ENCODE measurements at regions not wholly inside any gene's neighbourhood (a gene's known extent, or its start where the extent isn't known, plus 50 kb on each side); places are given as distances from the start of the nearest gene placed in this dataset.
"Not testable (repeated sequence)": the region's sequence is repeated elsewhere in the genome, so short reads cannot be mapped to it uniquely, and the experiment has no call there.

DNA sequence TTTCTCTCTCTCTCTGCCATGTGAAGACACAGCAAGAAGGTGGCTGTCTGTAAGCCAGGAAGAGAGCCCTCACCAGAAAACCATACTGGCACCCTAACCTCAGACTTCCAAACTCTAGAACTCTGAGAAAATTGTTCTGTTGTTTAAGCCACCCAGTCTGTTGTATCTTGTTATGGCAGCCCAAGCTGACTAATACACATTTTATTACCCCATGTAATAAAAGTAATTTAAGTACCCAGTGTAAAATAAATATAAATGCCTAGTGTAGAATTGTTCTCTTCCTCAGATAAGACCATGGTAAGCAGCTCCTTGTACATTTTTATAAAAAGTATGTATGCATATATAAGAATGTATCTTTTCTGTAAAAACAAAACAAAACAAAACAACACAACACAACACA lies 119.7 kb downstream of the DTL start:
- DNase-seq (ENCODE audit: extremely low read depth in 1 of 11, low read depth in 9 of 11, low spot score in 4 of 11), result no peak

DNA sequence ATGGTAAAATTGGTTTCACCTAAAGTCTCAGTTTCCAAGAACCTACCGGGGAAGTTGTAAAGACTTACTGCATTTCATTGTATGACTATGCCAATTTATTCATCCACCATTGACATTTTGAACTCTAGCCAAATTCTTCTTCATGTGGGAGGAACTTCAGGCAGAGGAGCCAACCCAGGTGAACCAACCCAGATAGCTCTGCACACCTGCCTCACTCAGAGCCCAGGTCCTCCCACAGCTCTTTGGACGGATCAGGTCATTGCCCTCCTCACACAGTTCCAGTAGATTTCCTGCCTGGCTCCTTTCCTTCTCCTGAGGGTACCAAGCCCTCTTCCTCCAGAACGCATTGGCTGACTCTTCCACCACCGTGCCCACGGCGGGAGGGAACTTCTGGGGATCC lies 121.7 kb downstream of the DTL start:
- DNase-seq (ENCODE audit: extremely low read depth in 1 of 11, low read depth in 9 of 11, low spot score in 4 of 11), result no peak

DNA sequence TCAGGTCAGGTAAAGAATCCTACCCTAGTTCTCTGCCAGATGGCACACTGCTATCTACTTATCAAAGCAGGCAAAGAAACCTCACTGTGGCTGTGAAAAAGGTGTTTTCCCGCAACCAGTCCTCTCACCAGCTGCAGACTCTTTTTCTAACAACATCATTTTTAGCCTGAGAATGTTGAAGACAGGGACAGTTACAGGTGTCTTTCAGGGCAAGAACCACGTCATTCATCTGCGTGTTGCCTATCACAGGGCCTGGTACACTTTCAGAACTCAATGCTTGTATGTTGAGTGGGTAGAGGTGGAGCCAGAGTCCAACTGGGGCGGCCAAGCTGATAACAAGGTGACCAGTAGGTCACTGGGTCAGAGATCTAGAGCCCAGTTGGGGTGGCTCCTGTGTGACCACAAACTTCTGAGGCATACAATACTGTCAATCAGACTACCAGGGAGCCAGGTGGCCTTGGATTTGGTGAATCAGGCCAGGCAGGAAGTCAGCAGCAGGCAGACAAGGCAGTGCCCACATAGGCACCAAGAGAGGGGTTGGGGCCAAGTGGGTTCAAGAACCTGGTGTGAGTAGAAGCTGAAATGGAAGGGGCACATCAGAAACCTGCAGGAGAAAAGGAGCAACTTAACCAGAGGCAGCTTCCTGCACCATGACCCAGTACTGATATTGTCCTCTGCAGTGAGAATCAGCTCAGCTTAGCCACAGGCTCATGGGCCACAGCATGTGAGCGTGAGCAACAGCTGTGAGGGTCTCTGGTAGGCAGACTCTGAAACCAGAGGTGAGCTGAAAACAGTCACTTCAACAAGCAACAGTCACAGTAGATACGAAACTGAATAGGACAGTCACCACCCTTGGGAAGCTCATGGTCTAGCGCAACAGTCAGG lies 123.6 kb downstream of the DTL start:
- no peak for DNase-seq (ENCODE audit: extremely low read depth in 1 of 11, low read depth in 9 of 11, low spot score in 4 of 11)

DNA sequence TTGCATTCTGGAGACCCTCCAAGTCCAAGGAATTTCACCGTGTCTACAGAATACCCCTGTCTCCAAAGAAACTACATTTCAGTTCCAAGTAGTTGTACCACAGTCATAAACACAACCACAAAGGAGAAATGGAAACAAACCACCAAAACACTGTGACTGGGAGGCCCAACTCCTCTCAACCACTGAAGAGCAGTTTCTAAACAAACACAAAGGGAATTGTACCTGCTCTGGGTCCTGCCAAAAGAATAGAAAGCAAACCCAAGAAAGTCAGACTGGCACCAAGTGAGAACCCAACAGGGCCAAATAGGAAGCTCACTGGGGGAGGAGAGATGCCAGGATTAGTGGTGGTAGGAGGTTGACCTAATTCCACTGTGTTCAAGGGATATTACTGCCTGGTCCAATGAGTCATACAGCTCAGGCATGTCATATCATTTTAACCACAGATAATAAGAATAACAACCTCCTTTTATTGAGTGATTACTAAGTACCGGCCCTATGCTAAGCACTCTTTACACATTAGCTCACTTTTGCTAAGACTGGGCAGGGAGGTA lies 123.9 kb upstream of the PPP2R5A start:
- no peak for DNase-seq (ENCODE audit: extremely low read depth in 1 of 11, low read depth in 9 of 11, low spot score in 4 of 11)

DNA sequence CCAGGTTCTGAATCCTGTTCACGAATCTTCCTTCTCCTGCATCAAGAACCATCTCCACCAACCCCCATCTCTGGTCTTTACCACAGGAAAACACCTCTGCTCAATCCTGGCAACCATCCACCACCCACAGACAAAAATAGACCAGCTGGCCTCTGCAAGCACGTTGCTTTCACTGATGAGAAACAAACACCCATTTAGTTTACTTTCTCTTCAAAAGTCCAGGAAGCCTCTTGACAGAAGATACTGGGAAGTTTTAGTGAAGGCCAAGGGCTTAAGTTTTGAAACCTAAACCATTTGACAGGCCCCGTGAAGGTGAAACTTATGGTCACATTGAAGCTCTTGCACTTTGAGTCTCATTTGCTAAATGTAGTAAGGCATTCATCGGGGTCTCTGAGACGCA lies 122.6 kb upstream of the PPP2R5A start:
- DNase-seq (ENCODE audit: extremely low read depth in 1 of 11, low read depth in 9 of 11, low spot score in 4 of 11), result no peak

DNA sequence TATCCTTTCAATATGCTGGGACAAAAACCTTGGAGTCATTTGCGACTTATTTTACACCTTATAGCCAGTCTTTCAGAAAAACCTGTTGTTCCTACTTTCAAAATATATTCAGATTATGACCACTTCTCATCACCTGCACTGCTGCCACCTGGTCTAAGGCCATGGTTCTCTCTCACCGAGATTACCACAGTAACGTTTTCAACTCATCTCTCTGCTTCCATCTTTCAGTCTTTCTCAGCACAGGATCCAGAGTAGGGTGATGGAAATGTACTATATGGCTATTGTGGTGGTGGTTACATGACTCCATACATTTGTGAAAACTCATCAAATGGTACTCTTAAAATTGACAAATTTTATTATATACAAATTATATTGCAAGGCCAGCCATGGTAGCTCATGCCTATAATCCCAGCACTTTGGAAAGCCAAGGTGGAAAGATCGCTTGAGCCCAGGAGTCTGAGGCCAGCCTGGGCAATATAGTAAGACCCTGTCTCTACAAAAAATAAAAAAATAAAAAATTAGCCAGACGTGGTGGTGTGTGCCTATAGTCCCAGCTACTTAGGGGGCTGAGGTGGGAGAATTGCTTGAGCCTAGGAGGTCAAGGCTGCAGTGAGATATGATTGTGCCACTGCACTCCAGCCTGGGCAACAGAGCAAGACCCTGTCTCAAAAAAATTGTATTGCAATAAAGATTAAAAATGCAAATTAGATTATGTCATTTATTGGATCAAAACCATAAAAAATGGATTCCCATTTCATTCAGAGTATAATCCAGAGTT lies 120.9 kb upstream of the PPP2R5A start:
- DNase-seq (ENCODE audit: extremely low read depth in 1 of 11, low read depth in 9 of 11, low spot score in 4 of 11), result no peak

DNA sequence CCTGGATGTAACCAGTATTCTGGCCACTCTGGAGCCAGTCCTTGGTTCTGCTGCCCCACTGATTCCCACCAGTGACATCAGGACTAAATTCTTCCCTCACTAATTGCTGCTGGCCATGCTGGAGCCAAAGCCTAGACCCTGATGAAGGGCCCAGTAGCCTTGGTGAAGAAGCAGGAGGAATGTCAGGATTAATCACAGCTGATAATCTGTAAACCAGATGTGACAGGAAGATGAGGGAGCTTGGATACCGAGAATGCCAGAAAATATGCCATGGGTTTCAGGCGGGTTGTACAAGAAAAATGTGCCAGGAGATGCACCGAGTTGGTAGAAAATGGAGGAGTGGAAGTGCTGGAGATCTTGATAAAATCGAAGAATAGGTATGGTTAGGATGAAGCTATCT lies 119.0 kb upstream of the PPP2R5A start:
- no peak for DNase-seq (ENCODE audit: extremely low read depth in 1 of 11, low read depth in 9 of 11, low spot score in 4 of 11)

DNA sequence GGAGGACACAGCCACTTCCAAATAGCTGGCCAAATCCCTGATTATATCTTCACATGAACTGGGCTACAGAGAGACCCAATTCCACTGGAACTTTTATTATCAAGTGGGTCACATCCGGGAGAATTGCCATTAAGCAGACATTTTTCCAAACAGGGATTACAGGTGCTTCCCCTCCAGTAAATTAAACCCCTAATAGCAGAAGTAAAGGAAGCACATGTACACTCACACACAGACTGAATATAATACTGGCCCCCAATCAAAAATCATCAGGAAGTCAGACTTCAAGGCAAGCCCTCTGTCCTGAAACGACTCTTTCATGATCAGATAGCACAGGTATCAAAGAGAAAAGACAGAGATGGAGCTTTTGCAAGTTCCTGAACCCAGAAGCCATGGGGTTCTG lies 118.6 kb upstream of the PPP2R5A start:
- no peak for DNase-seq (ENCODE audit: extremely low read depth in 1 of 11, low read depth in 9 of 11, low spot score in 4 of 11)

DNA sequence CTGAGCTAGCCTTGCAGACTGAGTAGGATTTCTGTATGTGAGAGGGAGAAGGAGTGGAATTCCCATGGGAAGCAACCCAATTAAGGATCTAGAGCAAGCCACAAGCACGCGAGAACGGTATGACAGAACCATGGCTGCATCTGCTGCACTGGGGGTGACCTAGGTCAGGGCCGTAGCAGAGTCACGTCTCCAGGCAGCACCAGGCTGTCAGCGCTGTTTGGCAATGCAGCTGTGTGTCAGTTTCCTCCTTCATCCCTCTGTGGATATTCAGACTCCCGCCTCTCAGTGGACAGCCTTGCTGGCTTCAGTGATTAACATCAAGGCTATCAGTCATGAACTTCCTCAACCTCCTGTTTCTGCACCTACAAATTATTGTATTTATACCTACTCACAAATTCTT lies 118.1 kb upstream of the PPP2R5A start:
- DNase-seq (ENCODE audit: extremely low read depth in 1 of 11, low read depth in 9 of 11, low spot score in 4 of 11), result no peak

DNA sequence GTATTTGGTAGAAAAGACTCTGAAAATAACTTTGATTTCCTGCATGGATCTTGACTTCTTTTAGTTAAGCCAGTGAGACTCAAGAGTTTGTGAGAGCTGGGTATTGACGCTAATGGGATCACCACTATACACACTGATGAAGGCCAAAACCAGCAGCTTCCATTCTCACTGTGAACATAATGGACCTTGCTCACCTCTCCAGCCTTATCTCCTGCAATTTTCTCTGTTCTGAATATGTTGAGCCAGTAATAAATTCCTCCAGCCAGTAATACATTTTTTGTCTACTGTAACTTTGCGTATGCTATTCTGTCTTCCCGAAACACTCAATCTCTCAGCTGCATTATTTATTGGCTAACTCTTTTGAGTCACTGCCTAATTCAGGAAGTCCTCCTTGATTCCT lies 111.6 kb upstream of the PPP2R5A start:
- DNase-seq (ENCODE audit: extremely low read depth in 1 of 11, low read depth in 9 of 11, low spot score in 4 of 11), result no peak

DNA sequence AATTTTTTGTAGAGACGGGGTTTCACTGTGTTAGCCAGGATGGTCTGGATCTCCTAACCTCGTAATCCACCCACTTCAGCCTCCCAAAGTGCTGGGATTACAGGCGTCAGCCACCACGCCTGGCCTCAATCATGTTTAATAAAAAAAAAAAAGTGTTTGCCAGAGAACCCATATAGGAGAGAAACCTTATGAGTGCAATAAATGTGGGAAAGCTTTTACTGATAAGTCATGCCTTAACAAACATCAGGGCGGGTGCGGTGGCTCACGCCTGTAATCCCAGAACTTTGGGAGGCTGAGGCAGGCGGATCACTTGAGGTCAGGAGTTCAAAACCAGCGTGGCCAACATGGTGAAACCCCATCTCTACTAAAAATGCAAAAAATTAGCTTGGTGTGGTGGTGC lies 110.9 kb upstream of the PPP2R5A start:
- not testable (repeated sequence) for DNase-seq (ENCODE audit: extremely low read depth in 1 of 11, low read depth in 9 of 11, low spot score in 4 of 11)

DNA sequence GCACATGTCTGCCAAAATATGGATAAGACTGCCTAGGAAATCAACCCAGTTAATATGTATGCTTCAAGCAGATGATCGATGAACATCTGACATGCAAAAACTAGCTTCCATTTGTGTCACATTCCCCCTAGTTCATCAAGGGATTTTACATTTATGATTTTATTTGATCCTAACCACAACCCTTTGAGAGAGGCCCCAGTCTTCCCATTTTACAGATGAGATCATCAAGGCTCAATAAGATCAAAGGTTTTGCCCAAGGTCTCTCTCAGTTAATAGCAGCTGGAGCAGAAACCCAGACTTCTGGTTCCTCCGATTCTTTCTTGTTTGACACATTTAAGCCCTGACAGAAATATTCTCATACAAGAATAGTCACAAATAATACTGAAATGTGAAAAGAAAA lies 107.7 kb upstream of the PPP2R5A start:
- no peak for DNase-seq (ENCODE audit: extremely low read depth in 1 of 11, low read depth in 9 of 11, low spot score in 4 of 11)

DNA sequence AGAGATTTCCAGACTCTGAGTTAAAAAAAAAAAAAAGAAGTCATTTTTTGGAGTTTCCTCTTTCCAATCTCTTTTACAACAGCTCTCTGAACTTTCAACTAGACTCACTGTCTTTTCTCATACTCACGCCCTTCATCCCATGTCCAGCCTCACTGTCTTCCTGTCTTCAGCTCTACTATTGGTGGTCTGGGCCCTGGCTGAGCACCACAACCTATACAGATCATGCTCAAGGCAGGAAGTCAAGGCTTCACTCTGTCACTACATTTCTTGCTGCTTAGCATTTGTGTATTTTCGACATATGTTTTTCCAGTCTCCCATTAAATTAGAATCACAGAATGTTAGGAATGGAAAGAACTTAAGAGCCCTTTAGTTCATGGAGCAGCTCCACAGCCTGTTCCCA lies 106.4 kb upstream of the PPP2R5A start:
- DNase-seq (ENCODE audit: extremely low read depth in 1 of 11, low read depth in 9 of 11, low spot score in 4 of 11), result no peak

DNA sequence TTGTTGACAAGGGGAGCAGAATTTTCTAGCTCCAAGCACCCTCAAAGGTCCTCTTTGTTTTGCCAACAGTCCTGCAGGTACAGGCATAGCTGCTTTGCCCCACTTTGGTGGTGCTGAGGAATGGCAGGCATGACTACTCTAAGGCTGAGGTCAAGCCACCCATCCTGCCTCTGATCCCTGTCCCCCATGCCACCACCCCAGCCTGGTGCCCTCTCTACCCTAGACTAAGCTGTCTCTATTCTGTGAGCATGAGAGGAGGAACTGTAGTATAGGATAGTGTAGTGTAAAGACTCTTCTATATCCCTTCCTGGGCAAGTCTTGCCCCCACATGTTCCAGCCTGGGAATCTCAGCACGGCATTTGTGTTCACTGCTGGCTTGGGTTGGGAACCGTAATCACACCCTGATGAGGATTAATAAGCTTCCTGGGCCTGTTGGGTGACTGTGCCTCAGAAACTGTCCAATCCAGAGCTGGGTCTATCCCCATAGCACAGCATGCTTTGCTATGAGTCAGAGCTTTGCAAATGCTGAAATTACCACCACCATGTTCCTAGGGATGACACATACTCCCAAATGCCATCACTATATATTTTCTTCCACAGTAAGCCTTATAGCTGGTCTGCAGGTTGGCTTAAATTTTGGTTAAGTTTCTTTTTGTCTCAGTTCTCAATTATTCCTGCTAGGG lies 105.7 kb upstream of the PPP2R5A start:
- no peak for DNase-seq (ENCODE audit: extremely low read depth in 1 of 11, low read depth in 9 of 11, low spot score in 4 of 11)

DNA sequence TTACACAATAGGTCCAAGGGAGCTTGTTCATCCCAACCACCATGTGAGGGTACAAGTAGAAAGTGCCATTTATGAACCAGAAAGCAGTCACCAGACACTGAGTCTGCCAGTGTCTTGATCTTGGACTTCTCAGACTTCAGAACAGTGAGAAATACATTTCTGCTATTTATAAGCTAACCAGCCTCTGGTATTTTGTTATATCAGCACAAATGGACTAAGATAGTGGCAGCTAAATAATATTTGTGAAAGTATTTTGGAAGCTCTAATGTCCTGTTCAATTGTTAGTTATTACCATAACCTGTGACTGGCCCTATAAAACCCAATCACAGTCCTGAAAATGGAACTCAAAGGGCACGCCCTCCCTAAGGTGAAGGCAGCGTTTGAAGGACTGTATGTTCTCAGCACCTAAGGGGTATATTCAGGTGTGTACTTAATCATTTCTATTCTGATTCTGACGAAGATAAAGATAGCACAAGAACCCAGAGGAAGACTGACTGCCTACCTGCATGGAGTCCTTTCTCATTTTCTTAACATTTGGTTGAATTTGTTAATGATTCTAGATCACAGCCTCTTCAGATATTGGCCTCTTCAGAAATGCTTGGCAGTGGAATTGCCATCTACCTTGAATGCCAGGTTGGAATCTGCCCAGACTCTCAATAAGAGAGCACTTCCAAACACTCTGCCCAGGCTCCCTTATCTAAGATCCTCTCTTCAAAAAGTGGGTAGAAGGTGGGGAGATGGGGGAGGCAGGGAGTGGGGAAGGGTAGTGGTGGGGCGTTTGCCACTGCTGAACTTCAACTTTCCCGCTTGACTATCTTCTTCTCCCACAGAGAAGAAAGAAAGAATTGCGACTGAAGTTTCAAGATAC lies 104.0 kb upstream of the PPP2R5A start:
- DNase-seq (ENCODE audit: extremely low read depth in 1 of 11, low read depth in 9 of 11, low spot score in 4 of 11), result no peak

DNA sequence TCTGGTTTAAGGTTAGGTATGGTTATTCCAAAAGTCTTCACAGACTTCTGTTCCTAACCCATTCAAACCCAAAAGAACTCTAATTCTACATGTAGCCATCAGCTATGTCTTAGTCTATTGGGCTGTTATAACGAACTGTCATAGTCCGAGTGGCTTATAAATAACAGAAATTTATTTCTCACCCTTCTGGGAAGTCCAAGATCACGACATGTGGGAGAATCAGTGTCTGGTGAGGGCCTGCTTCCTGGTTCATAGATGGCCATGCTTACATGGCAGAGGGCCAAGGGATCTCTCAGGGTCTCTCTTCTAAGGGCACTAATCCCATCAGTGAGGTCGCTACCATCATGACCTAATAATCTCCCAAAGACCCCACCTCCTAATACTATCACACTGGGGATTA lies 103.0 kb upstream of the PPP2R5A start:
- DNase-seq (ENCODE audit: extremely low read depth in 1 of 11, low read depth in 9 of 11, low spot score in 4 of 11), result no peak

DNA sequence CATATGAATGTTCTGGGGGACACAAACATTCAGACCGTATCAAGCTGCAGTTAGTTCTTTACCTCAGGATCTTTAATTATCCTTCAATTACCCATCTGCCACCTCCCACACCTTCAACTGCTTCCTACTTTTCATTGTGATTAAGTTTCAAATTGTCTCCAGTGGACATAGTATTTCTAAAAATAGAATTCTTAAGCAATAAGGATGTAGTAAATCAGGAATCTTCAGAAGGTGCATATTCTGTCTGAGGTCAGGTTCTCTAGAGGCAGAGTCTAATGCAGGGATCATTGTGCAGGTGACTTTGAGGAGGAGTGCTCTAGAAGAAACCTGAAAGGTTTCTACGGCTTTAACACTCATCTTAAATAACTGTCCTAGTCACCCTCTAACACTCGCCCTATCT lies 102.6 kb upstream of the PPP2R5A start:
- no peak for DNase-seq (ENCODE audit: extremely low read depth in 1 of 11, low read depth in 9 of 11, low spot score in 4 of 11)

DNA sequence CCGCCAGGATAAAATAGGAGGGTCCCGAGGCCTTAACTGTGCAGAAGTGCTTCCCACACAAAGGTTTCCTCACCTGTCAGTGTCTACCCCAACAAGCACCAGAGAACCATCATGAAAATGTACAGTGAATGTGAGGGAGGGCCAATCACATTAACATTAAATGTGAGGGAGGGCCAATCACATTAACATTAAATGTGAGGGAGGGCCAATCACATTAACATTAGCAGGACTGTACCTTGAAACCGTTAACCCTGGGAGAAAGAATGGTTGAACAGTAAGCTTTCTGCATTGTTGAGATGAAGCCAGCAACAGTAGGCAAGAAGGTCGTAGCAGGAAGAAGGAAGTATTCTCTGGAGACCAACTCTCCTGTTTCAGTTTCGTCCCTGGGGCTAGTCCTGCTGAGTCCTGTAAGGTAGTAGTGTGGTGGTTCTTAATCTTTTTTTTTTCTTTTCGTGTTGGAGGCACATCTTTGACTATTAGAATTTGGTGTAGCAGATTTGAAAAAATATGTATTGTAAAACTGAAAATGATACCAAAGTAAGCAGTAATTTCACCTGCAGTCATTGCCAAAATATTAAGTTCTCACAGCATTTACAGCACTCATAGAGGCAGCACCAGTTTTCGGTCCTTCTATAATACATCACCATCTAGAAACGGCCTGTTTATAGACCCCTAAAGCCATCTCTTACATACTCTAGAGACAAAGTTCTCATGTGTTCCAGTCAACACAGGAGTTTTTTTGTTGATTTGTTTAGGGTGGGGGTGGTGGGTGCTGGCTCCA lies 98.6 kb upstream of the PPP2R5A start:
- no peak for DNase-seq (ENCODE audit: extremely low read depth in 1 of 11, low read depth in 9 of 11, low spot score in 4 of 11)

Measured in renal cortex interstitium (tissue), 11 donors.